HG02870 (cell line): ENCODE measurements at regions not wholly inside any gene's neighbourhood (a gene's known extent, or its start where the extent isn't known, plus 50 kb on each side); places are given as distances from the start of the nearest gene placed in this dataset.
"Not testable (repeated sequence)": the region's sequence is repeated elsewhere in the genome, so short reads cannot be mapped to it uniquely, and the experiment has no call there.

ENCODE experiments used
- ATAC-seq: cut with Tn5 transposase; IDR thresholded peaks from one replicate; pipeline ENCODE4 v1.9.1; 2021; ENCODE audit warnings: mild to moderate bottlenecking, moderate library complexity; ENCODE audit not compliant: unreplicated experiment

DNA sequence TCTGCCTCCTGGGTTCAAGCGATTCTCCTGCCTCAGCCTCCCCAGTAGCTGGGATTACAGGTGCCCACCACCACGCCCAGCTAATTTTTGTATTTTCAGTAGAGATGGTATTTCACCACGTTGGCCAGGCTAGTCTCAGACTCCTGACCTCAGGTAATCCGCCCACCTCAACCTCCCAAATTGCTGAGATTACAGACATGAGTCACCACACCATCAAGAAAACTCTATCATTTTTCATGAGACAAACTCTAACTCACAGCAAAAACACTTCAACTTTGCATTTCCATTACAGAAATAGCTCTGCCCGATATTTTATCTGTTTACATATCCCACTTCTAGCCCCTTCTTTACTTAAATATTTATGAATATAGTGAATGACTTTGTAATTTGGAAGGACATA lies 561.1 kb downstream of the TMX3 start:
- not testable (repeated sequence) for ATAC-seq

- ATAC-seq: no peak
Measured at GRCh38 chr18:68152770-68153169, 562.1 kb downstream of the TMX3 start.

GRCh38 chr18:68150961-68151360 lies 563.9 kb downstream of the TMX3 start:
- no peak for ATAC-seq

- no peak for ATAC-seq
Measured at GRCh38 chr18:68148863-68149262, 566.0 kb downstream of the TMX3 start.

DNA sequence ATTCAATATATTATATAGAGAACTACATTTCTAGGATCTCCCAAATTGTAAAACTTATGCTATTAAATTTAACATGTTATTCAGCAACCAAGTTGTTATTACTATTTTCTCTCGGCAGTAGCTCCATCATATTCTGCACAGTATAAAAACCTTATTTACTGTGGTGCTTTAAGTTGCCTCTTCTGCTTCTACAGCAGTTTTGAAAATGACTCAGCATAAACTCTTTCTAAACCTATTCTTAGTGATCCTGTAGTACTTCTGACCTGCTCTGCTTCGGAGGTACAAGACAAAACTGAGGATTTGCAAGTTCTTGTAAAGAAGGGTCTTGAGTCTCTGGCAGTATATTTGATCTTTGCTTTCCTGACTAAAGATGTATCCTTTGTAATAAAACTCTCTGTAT lies 567.2 kb downstream of the TMX3 start:
- ATAC-seq: no peak

GRCh38 chr18:68121826-68122225 lies 593.1 kb downstream of the TMX3 start:
- no peak for ATAC-seq

GRCh38 chr18:68121308-68121707 lies 593.6 kb downstream of the TMX3 start:
- ATAC-seq: no peak

GRCh38 chr18:68114989-68115388 lies 598.5 kb upstream of the DSEL start:
- ATAC-seq: no peak

GRCh38 chr18:68104036-68104435 lies 587.5 kb upstream of the DSEL start:
- no peak for ATAC-seq

DNA sequence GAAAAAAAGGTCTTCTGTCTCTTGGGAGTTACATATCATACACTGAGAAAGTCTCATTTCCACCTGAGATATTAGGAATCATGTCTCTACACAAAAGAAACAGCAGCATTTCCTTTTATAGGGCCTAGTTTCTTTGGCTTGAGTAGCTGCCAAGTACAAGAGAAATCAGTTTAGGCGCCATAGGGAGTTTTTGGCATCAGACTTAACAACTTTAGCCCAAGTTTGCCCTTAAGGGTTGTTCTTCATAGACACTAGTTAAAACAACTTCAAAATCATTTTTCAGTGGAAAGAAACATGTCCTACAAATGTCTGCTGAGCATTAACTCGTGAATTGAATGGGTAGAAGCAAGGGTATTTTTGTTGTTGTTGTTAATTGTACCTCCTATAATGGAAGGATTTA lies 587.0 kb upstream of the DSEL start:
- ATAC-seq: no peak

DNA sequence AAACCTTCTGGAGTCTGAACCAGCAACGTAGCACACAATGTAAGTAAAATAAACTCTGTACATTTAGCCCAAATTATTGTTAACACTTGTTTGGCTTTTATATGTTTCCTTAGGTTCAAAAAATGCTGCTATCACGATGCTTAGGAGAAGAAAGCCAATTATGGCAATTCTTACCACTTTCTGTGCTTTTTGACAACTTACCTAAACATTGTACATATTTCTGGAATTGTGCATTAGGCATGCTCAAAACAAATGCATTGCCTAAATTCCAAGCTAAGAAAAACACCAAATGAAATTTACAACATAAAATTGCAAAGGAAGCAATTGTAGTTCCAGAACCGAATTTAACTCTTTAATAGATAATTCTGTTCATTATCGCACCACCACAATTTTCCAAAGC lies 585.6 kb upstream of the DSEL start:
- no peak for ATAC-seq

DNA sequence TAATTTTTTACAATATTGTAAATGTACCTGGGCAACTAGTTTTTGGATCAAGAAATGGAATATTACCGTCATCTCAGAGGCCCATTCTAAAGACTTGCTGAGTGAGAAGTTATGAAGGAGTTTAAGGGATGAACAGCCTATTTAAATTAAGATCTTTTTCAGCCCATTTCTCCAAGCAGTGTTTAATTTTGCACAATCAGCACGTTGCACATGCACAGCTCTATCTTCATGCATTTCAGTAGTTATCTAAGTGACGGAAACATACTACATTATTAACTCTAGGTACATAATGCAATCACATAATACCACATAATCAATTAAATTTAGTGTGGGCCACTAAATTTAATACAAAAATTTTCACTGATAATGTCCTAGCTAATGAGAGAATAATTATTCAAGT lies 582.1 kb upstream of the DSEL start:
- no peak for ATAC-seq

- ATAC-seq: no peak
Measured at GRCh38 chr18:68086481-68086880, 570.0 kb upstream of the DSEL start.

- ATAC-seq: no peak
Measured at GRCh38 chr18:68085251-68085650, 568.7 kb upstream of the DSEL start.

GRCh38 chr18:68083776-68084175 lies 567.3 kb upstream of the DSEL start:
- no peak for ATAC-seq

DNA sequence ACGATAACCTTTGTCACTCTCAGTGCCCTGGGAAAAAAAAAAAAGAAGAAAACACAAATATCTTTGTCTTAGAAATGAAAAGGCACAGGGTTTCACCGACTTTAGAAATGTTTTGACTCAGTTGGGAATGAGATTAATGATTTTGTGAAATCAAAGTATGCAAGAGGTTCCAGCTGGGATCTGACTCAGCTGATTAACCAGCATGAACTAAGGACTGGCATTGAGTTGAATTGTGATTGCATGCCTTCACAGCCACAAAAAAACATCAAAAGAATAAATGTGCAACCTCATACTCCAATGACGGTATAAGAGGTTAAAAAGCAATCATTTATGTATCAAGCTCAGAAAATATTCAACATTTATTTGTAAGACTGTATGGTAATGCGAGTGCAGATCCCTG lies 566.6 kb upstream of the DSEL start:
- ATAC-seq: no peak

DNA sequence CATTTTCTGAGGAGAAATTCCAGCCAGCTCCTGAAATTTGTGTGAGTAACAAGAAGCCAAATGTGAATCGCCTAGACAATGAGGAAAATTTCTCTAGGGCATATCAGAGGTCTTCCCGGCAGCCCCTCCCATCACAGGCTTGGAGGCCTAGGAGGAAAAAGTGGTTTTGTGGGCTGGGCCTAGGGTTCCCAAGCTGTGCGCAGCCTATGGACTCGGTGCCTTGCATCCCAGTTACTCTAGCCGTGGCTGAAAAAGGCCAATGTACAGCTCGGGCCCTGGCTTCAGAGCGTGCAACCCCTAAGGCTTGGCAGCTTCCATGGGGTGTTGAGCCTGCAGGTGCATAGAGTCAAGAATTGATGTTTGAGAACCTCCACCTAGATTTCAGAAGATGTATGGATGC lies 556.2 kb upstream of the DSEL start:
- no peak for ATAC-seq

- ATAC-seq: no peak
Measured at GRCh38 chr18:68060871-68061270, 544.4 kb upstream of the DSEL start.

GRCh38 chr18:68056936-68057335 lies 540.4 kb upstream of the DSEL start:
- ATAC-seq: no peak

DNA sequence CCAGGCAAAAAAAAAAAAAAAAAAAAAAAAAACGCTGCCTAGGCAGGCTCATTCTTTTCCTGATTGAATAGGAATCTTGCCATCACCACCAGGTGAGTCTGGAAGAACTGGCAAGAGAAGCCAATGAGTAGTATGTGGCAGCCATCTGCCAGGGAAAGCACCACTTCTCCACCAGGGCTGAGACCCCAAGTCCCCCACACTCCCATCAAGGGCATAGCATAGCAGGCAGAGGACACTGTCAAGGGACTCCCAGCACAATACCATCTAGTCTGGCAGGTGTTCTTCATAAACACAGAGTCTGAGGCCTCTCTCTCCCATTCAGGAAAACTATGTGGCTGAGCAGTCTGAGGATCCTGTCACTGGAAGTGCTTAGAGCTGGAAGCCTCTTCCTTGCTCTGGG lies 538.1 kb upstream of the DSEL start:
- no peak for ATAC-seq

- ATAC-seq: no peak
Measured at GRCh38 chr18:68053290-68053689, 536.8 kb upstream of the DSEL start.

DNA sequence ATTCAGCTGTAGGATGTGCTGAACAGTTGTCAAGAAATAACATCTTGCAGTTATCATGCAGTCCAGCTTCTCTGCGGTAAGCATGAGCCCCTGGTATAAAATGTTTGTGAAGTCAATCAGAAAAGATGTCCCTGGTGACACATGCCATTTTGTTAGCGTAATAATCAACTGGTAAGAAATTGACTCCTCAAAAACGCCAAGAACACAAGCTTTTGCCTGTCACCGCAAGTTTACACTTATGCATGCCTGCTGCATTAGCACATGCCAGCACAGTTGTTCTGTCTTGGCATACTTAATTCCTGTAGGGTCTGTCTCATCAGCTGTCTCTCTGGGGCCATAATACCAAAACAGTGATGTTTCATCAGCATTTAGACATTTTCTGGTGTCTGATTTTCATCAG lies 524.8 kb upstream of the DSEL start:
- no peak for ATAC-seq

DNA sequence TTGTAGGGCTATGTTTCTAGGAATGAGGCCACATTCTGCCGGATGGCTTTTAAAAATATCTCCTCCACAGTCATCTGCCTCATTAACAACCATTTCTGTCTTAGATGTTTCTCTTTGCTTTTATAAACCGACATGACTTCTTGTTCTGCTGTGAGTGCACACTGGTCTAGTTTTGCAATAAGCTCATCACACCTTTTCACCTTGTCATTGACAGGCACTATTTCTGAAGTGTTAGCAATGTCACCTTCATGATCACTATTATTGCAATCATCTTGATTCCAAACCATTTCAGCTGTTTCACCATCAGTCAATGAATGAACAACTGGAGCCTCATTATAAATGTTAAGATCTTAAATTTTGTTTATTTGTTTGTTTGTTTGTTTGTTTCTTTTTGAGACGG lies 523.7 kb upstream of the DSEL start:
- ATAC-seq: no peak
